ENCODE measurements at regions not wholly inside any gene's neighbourhood (a gene's known extent, or its start where the extent isn't known, plus 50 kb on each side); places are given as distances from the start of the nearest gene placed in this dataset.
A peak's percentile ranks its signal among the peaks of the same experiment; 100 is the strongest.
"Not testable (repeated sequence)": the region's sequence is repeated elsewhere in the genome, so short reads cannot be mapped to it uniquely, and the experiment has no call there.

- DNase-seq (ENCODE audit: low spot score), result no peak
Observed at GRCh38 chr7:142534726-142535122, 214.5 kb upstream of the PRSS1 start.

GRCh38 chr7:142533920-142534319 lies 215.4 kb upstream of the PRSS1 start:
- no peak for DNase-seq (ENCODE audit: low spot score)

- DNase-seq (ENCODE audit: low spot score), result no peak
Observed at GRCh38 chr7:142529591-142529990, 219.7 kb upstream of the PRSS1 start.

- no peak for DNase-seq (ENCODE audit: low spot score)
Observed at GRCh38 chr7:142528608-142529408, 220.5 kb upstream of the PRSS1 start.

- DNase-seq (ENCODE audit: low spot score), result no peak
Observed at GRCh38 chr7:142523821-142524460, 225.3 kb upstream of the PRSS1 start.

GRCh38 chr7:142522735-142523134 lies 226.5 kb upstream of the PRSS1 start:
- no peak for DNase-seq (ENCODE audit: low spot score)

GRCh38 chr7:142520885-142521284 lies 228.4 kb upstream of the PRSS1 start:
- DNase-seq (ENCODE audit: low spot score), result not testable (repeated sequence)

- not testable (repeated sequence) for DNase-seq (ENCODE audit: low spot score)
Observed at GRCh38 chr7:142520455-142520854, 228.8 kb upstream of the PRSS1 start.

GRCh38 chr7:142519079-142520078 lies 229.9 kb upstream of the PRSS1 start:
- no peak for DNase-seq (ENCODE audit: low spot score)

GRCh38 chr7:142516038-142516501 lies 233.2 kb upstream of the PRSS1 start:
- peak; percentile 48 for DNase-seq (ENCODE audit: low spot score)

- not testable (repeated sequence) for DNase-seq (ENCODE audit: low spot score)
Observed at GRCh38 chr7:142514716-142515115, 234.6 kb upstream of the PRSS1 start.

GRCh38 chr7:142513178-142513955 lies 235.9 kb upstream of the PRSS1 start:
- DNase-seq (ENCODE audit: low spot score), result no peak

GRCh38 chr7:142511801-142512200 lies 237.5 kb upstream of the PRSS1 start:
- DNase-seq (ENCODE audit: low spot score), result no peak

- DNase-seq (ENCODE audit: low spot score), result no peak
Observed at GRCh38 chr7:142511374-142511773, 237.9 kb upstream of the PRSS1 start.

- DNase-seq (ENCODE audit: low spot score), result not testable (repeated sequence)
Observed at GRCh38 chr7:142509235-142509634, 240.0 kb upstream of the PRSS1 start.

- no peak for DNase-seq (ENCODE audit: low spot score)
Observed at GRCh38 chr7:142508251-142508650, 241.0 kb upstream of the PRSS1 start.

- no peak for DNase-seq (ENCODE audit: low spot score)
Observed at GRCh38 chr7:142507799-142508198, 241.5 kb upstream of the PRSS1 start.

GRCh38 chr7:142507066-142507465 lies 242.2 kb upstream of the PRSS1 start:
- not testable (repeated sequence) for DNase-seq (ENCODE audit: low spot score)

- DNase-seq (ENCODE audit: low spot score), result no peak
Observed at GRCh38 chr7:142506601-142507000, 242.7 kb upstream of the PRSS1 start.

GRCh38 chr7:142503949-142504348 lies 245.3 kb upstream of the PRSS1 start:
- not testable (repeated sequence) for DNase-seq (ENCODE audit: low spot score)

GRCh38 chr7:142503036-142503435 lies 245.2 kb upstream of the PRSS58 start:
- no peak for DNase-seq (ENCODE audit: low spot score)
